ENCODE measurements at regions not wholly inside any gene's neighbourhood (a gene's known extent, or its start where the extent isn't known, plus 50 kb on each side); places are given as distances from the start of the nearest gene placed in this dataset.

- TF ChIP-seq, protein P1, sequence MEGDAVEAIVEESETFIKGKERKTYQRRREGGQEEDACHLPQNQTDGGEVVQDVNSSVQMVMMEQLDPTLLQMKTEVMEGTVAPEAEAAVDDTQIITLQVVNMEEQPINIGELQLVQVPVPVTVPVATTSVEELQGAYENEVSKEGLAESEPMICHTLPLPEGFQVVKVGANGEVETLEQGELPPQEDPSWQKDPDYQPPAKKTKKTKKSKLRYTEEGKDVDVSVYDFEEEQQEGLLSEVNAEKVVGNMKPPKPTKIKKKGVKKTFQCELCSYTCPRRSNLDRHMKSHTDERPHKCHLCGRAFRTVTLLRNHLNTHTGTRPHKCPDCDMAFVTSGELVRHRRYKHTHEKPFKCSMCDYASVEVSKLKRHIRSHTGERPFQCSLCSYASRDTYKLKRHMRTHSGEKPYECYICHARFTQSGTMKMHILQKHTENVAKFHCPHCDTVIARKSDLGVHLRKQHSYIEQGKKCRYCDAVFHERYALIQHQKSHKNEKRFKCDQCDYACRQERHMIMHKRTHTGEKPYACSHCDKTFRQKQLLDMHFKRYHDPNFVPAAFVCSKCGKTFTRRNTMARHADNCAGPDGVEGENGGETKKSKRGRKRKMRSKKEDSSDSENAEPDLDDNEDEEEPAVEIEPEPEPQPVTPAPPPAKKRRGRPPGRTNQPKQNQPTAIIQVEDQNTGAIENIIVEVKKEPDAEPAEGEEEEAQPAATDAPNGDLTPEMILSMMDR (IDR thresholded peaks at IDR 0.05; ENCODE audit: insufficient read depth, low read length, poor library complexity, severe bottlenecking), result no peak
- TF ChIP-seq EZH2phosphoT487 (conservative IDR thresholded peaks at IDR 0.05; ENCODE audit: low read length), result no peak
These were observed 598.3 kb downstream of the INHBA start for GRCh38 chr7:41104631-41105030.

All from SU-DHL-6 (cell line).